GM21423 (cell line): ENCODE measurements at regions not wholly inside any gene's neighbourhood (a gene's known extent, or its start where the extent isn't known, plus 50 kb on each side); places are given as distances from the start of the nearest gene placed in this dataset.
"Not testable (repeated sequence)": the region's sequence is repeated elsewhere in the genome, so short reads cannot be mapped to it uniquely, and the experiment has no call there.

ENCODE experiments used
- ATAC-seq: cut with Tn5 transposase; IDR thresholded peaks from one replicate; pipeline ENCODE4 v1.9.1; 2021; ENCODE audit warnings: mild to moderate bottlenecking, moderate library complexity; ENCODE audit not compliant: unreplicated experiment

GRCh38 chr5:25764733-25765132 lies 1120.0 kb upstream of the CDH10 start:
- no peak for ATAC-seq

- no peak for ATAC-seq
Observed at GRCh38 chr5:25763781-25764180, 1119.0 kb upstream of the CDH10 start.

- no peak for ATAC-seq
Observed at GRCh38 chr5:25754895-25755294, 1110.1 kb upstream of the CDH10 start.

- ATAC-seq: no peak
Observed at GRCh38 chr5:25744908-25745307, 1100.1 kb upstream of the CDH10 start.

GRCh38 chr5:25716680-25717079 lies 1071.9 kb upstream of the CDH10 start:
- ATAC-seq: no peak

GRCh38 chr5:25713259-25713658 lies 1068.5 kb upstream of the CDH10 start:
- ATAC-seq: peak; percentile 52

- no peak for ATAC-seq
Observed at GRCh38 chr5:25707093-25707492, 1062.3 kb upstream of the CDH10 start.

- no peak for ATAC-seq
Observed at GRCh38 chr5:25701936-25702335, 1057.2 kb upstream of the CDH10 start.

GRCh38 chr5:25694801-25695200 lies 1050.0 kb upstream of the CDH10 start:
- no peak for ATAC-seq

- ATAC-seq: peak; percentile 80
Observed at GRCh38 chr5:25688156-25688555, 1043.4 kb upstream of the CDH10 start.

GRCh38 chr5:25669645-25670401 lies 1025.0 kb upstream of the CDH10 start:
- ATAC-seq: no peak

- ATAC-seq: no peak
Observed at GRCh38 chr5:25662610-25663009, 1017.8 kb upstream of the CDH10 start.

- ATAC-seq: not testable (repeated sequence)
Observed at GRCh38 chr5:25650316-25650715, 1005.5 kb upstream of the CDH10 start.

- ATAC-seq: no peak
Observed at GRCh38 chr5:25649628-25650265, 1005.0 kb upstream of the CDH10 start.

GRCh38 chr5:25646421-25647341 lies 1001.9 kb upstream of the CDH10 start:
- no peak for ATAC-seq

- ATAC-seq: no peak
Observed at GRCh38 chr5:25641124-25641523, 996.3 kb upstream of the CDH10 start.

- no peak for ATAC-seq
Observed at GRCh38 chr5:25619273-25619672, 974.5 kb upstream of the CDH10 start.

- ATAC-seq: no peak
Observed at GRCh38 chr5:25618821-25619220, 974.0 kb upstream of the CDH10 start.

GRCh38 chr5:25614466-25614865 lies 969.7 kb upstream of the CDH10 start:
- no peak for ATAC-seq

- ATAC-seq: no peak
Observed at GRCh38 chr5:25604681-25605080, 959.9 kb upstream of the CDH10 start.

- ATAC-seq: no peak
Observed at GRCh38 chr5:25579111-25579510, 934.3 kb upstream of the CDH10 start.

- no peak for ATAC-seq
Observed at GRCh38 chr5:25573691-25574090, 928.9 kb upstream of the CDH10 start.
